ENCODE measurements at regions not wholly inside any gene's neighbourhood (a gene's known extent, or its start where the extent isn't known, plus 50 kb on each side); places are given as distances from the start of the nearest gene placed in this dataset.

GRCh38 chr18:51250006-51250405 lies 52.5 kb upstream of the MEX3C start:
- TF ChIP-seq POLR2A (IDR thresholded peaks at IDR 0.05; ENCODE audit: low read depth): no peak
- no peak for TF ChIP-seq CTCF (IDR thresholded peaks at IDR 0.05)
- TF ChIP-seq EP300 (IDR thresholded peaks at IDR 0.05): no peak
- no peak for TF ChIP-seq POLR2AphosphoS5 (IDR thresholded peaks at IDR 0.05)

Data from esophagus muscularis mucosa (tissue), 4 donors.